ENCODE measurements at regions not wholly inside any gene's neighbourhood (a gene's known extent, or its start where the extent isn't known, plus 50 kb on each side); places are given as distances from the start of the nearest gene placed in this dataset.
"Not testable (repeated sequence)": the region's sequence is repeated elsewhere in the genome, so short reads cannot be mapped to it uniquely, and the experiment has no call there.

DNA sequence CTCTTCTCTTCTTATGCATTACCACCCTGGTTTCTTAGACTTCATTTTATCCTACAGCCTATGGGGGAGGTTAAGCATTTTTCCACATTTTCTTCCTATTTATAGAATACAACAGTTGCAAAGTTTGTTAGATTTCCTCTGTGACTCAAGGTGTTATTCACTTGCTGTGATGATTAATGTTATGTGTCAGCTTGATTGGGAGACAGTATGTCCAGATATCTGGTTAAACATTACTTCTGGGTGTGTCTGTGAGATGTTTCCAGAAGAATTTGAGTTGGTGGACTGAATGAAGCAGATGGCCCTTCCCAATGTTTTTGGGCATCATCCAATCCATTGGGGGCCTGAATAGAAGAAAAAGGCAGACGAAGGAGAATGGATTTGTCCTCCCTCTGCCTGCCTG lies 131.3 kb downstream of the C6orf118 start:
- intact Hi-C loops (cut with DNase I), result no loop called here
- DNase-seq, result no peak

GRCh38 chr6:165173484-165173883 lies 135.9 kb downstream of the C6orf118 start:
- no peak for DNase-seq
- intact Hi-C loops (cut with DNase I), result no loop called here

DNA sequence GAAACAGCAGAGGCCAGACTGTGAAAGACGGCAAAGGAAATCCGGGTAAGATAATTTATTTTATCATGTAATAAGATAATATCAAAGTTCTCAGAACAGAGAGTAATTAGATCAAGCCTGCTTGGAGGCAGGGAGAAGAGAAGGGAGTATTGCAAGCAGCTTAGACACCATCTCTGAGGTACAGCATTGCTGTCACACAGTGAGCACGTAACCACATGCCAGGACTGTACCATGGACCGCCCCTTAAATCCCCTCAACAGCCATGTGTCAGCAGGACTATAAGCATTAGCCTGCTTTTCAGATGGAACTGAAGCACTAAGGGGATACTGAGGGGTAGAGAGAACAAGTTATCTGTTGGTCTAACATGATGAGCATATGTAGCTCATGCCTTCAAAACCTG lies 141.5 kb downstream of the C6orf118 start:
- intact Hi-C loops (cut with DNase I), result no loop called here
- no peak for DNase-seq

DNA sequence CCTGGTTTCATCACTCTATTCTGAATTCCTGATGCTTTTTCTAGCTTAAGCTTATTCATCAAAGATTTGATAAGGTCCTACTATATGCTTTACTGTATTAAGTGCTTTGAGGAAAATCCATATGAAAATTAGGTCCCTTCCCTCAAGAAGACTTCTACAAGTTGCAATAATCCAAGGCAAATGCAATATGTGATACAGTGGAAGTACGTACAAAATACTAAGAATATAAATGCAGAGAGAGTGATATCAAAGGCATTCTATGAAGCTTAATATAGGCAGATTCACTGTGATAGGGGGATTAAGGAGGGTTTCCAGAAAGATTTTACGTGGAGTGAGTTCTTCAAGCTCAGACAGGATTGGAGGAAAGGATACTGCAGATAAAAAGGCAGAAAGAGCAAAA lies 142.1 kb downstream of the C6orf118 start:
- DNase-seq, result no peak
- intact Hi-C loops (cut with DNase I), result no loop called here

GRCh38 chr6:165163519-165163918 lies 145.9 kb downstream of the C6orf118 start:
- DNase-seq, result no peak
- intact Hi-C loops (cut with DNase I), result no loop called here

GRCh38 chr6:165159460-165159859 lies 149.9 kb downstream of the C6orf118 start:
- no peak for DNase-seq
- intact Hi-C loops (cut with DNase I), result no loop called here

DNA sequence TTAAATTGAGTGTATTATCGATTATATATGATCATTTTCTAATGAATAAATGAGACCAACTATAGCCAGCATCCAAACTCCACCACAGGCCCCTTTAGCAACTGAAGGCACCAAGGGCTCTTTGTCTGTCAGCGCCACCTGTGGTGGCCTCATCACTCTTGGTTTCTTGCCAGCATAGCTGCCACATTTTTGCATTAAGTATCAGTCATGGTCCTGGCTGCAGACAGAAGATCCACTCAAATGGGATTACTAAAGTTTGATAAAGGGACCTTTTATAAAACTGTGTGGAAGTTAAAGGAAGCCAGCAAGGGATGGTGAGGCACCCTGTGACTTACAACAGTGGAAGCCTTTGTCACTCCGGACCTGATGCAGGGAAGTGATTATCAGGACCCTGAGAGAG lies 162.9 kb downstream of the C6orf118 start:
- intact Hi-C loops (cut with DNase I), result no loop called here
- peak in 3 of 10 donors; percentile 21 to 84 (median 25) for DNase-seq

DNA sequence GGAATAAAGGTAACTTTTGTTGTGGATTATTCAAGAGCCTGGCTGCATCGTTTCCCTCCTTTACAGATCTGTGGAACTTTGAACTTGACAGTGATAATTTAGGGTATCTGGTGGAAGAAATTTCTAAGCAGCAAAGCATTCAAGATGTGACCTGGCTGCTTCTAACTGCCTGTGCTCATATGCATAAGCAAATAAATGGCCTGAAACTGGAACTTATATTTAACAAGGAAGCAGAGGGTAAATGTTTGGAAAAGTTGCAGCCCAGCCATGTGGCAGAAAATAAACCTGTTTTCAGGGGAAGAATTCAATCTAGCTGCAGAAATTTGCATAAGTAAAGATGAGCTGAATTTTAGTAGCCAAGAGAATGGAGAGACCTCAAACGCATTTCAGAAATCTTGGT lies 173.5 kb downstream of the C6orf118 start:
- intact Hi-C loops (cut with DNase I), result no loop called here
- no peak for DNase-seq

GRCh38 chr6:165129086-165129485 lies 180.3 kb downstream of the C6orf118 start:
- intact Hi-C loops (cut with DNase I), result no loop called here
- DNase-seq, result no peak

DNA sequence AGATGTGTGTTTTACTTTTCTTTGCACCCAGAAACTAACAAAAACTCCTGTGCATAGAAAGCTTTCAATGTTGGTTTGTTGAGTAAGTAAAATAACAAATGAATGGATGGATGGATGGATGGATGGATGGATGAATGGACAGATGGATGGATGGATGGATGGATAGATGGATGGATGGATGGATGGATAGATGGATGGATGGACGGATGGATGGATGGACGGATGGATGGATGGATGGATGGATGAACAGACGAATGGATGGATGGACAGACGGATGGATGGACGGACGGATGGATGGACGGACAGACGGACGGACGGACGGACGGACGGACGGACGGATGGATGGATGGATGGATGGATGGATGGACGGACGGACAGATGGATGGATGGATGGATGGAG lies 181.7 kb downstream of the C6orf118 start:
- intact Hi-C loops (cut with DNase I); DNase-seq: not testable (repeated sequence)

- intact Hi-C loops (cut with DNase I); DNase-seq: not testable (repeated sequence)
Measured at GRCh38 chr6:165124681-165125080, 184.7 kb downstream of the C6orf118 start.

GRCh38 chr6:165119231-165120020 lies 190.0 kb downstream of the C6orf118 start:
- peak in 2 of 10 donors; percentile 8 for DNase-seq
- intact Hi-C loops (cut with DNase I), result no loop called here

DNA sequence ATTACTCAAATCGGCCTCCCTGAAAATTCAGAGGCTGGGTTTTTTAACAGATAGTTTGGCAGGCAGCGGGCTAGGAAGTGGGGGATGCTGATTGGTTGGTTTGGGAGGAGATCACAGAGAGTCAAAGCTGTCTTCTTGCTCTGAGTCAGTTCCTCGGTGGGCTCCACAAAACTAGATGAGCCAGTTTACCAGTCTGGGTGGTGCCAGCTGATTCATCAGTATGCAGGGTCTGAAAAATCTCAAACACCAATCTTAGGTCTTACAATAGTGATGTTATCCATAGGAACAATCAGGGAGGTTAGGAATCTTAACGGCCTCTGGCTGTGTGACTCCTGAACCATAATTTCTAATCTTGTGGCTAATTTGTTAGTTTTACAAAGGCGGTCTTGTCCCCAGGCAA lies 190.7 kb downstream of the C6orf118 start:
- no peak for DNase-seq
- intact Hi-C loops (cut with DNase I), result no loop called here

GRCh38 chr6:165117806-165118205 lies 191.6 kb downstream of the C6orf118 start:
- intact Hi-C loops (cut with DNase I), result no loop called here
- no peak for DNase-seq

- DNase-seq, result no peak
- intact Hi-C loops (cut with DNase I), result no loop called here
Measured at GRCh38 chr6:165117121-165117520, 192.3 kb downstream of the C6orf118 start.

- intact Hi-C loops (cut with DNase I), result no loop called here
- no peak for DNase-seq
Measured at GRCh38 chr6:165110860-165111259, 198.5 kb downstream of the C6orf118 start.

DNA sequence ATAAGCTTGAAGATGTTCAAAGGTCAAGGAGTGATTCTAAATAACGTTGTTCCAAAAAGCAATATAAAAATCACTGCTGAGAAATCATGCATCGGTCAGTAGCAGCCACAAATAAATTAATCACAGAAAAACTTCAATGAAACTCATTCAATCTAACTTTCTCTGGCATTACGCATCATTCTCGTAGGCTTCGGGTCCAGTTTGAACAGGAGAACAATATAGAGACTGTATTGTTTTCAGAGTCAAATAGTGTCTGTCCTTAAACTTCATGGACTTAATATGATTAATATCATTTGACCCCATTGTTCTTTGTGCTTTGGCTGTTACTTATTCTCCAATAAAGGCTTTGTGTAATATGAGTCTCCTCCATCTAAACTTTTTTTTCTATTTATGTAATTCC lies 200.4 kb downstream of the C6orf118 start:
- intact Hi-C loops (cut with DNase I), result no loop called here
- DNase-seq, result no peak

DNA sequence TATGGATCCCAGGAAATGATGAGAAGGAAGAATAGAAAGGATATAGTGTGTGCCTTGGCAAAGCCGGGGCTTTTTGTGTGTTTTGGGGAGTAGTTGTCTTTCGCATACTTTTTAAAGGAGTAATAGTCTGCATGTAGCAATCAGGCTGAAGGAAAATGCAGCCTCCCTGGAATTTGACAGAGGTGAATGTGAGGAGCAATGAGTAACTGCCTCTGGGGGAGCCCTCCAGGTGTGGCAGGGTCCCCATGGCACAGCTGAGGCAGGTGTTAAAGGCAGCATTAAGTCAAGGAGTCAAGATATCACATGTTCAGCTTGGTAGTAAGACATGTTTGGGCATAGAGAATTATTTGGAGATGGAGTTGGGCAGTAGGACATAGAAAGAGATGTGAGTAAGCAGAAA lies 203.1 kb downstream of the C6orf118 start:
- intact Hi-C loops (cut with DNase I), result no loop called here
- DNase-seq, result no peak

- no peak for DNase-seq
- intact Hi-C loops (cut with DNase I), result no loop called here
Measured at GRCh38 chr6:165098165-165098564, 211.2 kb downstream of the C6orf118 start.

GRCh38 chr6:165096868-165097267 lies 212.5 kb downstream of the C6orf118 start:
- intact Hi-C loops (cut with DNase I), result no loop called here
- DNase-seq, result no peak

DNA sequence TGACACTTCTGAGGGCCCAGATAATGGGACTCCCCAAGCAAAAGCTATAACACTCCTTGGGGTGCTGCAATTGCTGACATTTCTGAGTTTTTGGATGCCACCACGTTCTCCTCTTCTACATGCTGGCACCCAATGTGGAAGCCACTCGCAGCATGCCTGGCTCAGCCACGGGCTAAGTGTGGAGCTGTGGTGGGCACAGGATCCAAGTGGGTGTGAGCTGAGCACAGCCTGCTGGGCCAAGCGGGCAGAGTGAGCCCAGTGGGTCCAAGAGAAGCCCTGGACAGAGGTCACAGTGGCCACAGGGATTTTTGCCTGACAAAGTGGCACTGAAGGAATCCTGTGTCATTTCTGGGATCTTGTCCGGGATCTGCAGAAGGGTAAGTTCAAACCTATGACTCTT lies 213.2 kb downstream of the C6orf118 start:
- intact Hi-C loops (cut with DNase I), result no loop called here
- DNase-seq, result peak in 1 of 10 donors; percentile 50

DNA sequence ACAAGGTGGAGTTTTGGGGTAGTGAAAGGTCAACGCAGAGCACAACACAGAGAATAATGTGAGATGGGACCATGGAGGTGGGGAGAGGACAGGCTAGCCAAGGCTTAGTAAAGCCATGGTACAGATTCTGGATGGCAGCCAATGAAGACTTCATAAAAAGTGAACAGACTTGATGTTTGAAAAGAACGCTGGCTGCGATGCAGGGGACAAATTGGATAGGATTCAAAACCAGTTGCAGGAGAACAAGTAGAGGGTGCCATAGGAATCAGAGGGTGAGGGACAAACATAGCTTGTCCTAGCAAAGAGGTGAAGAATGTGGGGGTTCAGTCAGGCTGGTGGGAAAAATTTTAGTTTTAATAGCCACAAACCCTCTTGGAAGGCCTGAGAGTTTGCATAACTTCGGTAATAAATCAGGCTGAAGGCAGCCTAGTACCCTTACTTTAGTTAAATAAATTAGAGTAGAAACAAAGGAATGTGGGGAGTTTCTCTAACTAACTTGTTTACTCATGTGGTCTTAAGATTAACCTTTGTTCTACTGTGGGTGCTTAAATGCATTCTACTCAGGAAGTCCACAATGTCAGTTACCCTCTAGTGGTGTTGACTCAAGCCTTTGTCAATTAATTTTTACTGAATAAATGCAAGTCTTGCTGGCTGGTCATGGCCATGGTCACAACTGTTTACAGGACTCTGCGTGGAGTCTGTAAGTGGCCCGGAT lies 216.4 kb downstream of the C6orf118 start:
- intact Hi-C loops (cut with DNase I), result no loop called here
- DNase-seq, result no peak

Data from posterior cingulate gyrus (tissue), 11 donors.